BLaER1 (cell line): ENCODE measurements at regions not wholly inside any gene's neighbourhood (a gene's known extent, or its start where the extent isn't known, plus 50 kb on each side); places are given as distances from the start of the nearest gene placed in this dataset.

Experiments
- H3K27ac ChIP-seq: shearing (Covaris generic); formaldehyde crosslinking; 2 replicates; pipeline ENCODE4 v1.8.1; 2022
- H3K27me3 ChIP-seq: shearing (Covaris generic); formaldehyde crosslinking; 2 replicates; pipeline ENCODE4 v1.8.1; 2022
- H3K36me3 ChIP-seq: shearing (Covaris generic); formaldehyde crosslinking; 2 replicates; pipeline ENCODE4 v1.8.1; 2022
- H3K4me1 ChIP-seq: shearing (Covaris generic); formaldehyde crosslinking; 2 replicates; pipeline ENCODE4 v1.8.1; 2022
- H3K4me2 ChIP-seq: shearing (Covaris generic); formaldehyde crosslinking; 2 replicates; pipeline ENCODE4 v1.8.1; 2022
- H3K4me3 ChIP-seq: shearing (Covaris generic); formaldehyde crosslinking; 2 replicates; pipeline ENCODE4 v1.8.1; 2022
- H3K9ac ChIP-seq: shearing (Covaris generic); formaldehyde crosslinking; 2 replicates; pipeline ENCODE4 v1.8.1; 2022
- H3K9me3 ChIP-seq: shearing (Covaris generic); formaldehyde crosslinking; 2 replicates; pipeline ENCODE4 v1.8.1; 2022
- H4K20me1 ChIP-seq: shearing (Covaris generic); formaldehyde crosslinking; 2 replicates; pipeline ENCODE4 v1.8.1; 2022
- Cebpa-rat ChIP-seq: shearing (Covaris generic); IDR thresholded peaks from 2 replicates; pipeline ENCODE4 v1.8.1; 2022

- Histone ChIP-seq H3K4me3 (no peak overlapping the region), H3K27ac (no peak overlapping the region), H3K4me2 (no peak overlapping the region), H4K20me1 (peaks cover 98% of the 10 kb centered on the region), H3K4me1 (peaks cover 69% of the 10 kb centered on the region), H3K27me3 (no peaks in the 10 kb centered on the region), H3K9ac (no peak overlapping the region), H3K9me3 (0 out of 2 replicates have a peak, but pooled peaks cover 6% of the 10 kb centered on the region), H3K36me3 (peaks cover 69% of the 10 kb centered on the region)
- TF ChIP-seq Cebpa-rat = no peak
These were observed 106.2 kb downstream of the NCOR2 start for GRCh38 chr12:124461241-124461673.

GRCh38 chr12:124460771-124461170, 106.6 kb downstream of the NCOR2 start:
- no peaks in the 10 kb centered on the region for H3K27me3 ChIP-seq
- H3K9ac ChIP-seq = no peak overlapping the region
- no peak overlapping the region for H3K4me2 ChIP-seq
- peaks cover 98% of the 10 kb centered on the region for H4K20me1 ChIP-seq
- peaks cover 73% of the 10 kb centered on the region for H3K36me3 ChIP-seq
- H3K4me3 ChIP-seq = no peak overlapping the region
- peaks cover 69% of the 10 kb centered on the region for H3K4me1 ChIP-seq
- H3K9me3 ChIP-seq = 0 out of 2 replicates have a peak, but pooled peaks cover 6% of the 10 kb centered on the region
- TF ChIP-seq Cebpa-rat = no peak
- H3K27ac ChIP-seq = no peak overlapping the region

- peaks cover 98% of the 10 kb centered on the region for H4K20me1 ChIP-seq
- H3K9ac ChIP-seq = no peak overlapping the region
- no peaks in the 10 kb centered on the region for H3K27me3 ChIP-seq
- no peak for TF ChIP-seq Cebpa-rat
- H3K4me1 ChIP-seq = peaks cover 69% of the 10 kb centered on the region
- H3K4me2 ChIP-seq = no peak overlapping the region
- H3K27ac ChIP-seq = no peak overlapping the region
- peaks cover 71% of the 10 kb centered on the region for H3K36me3 ChIP-seq
- H3K4me3 ChIP-seq = no peak overlapping the region
- 0 out of 2 replicates have a peak, but pooled peaks cover 3% of the 10 kb centered on the region for H3K9me3 ChIP-seq
These were observed 107.4 kb downstream of the NCOR2 start for GRCh38 chr12:124459852-124460645.

- Histone ChIP-seq H3K4me1 (peaks cover 69% of the 10 kb centered on the region), H3K27ac (no peak overlapping the region), H3K9ac (no peak overlapping the region), H3K9me3 (no peaks in the 10 kb centered on the region), H4K20me1 (peaks cover 98% of the 10 kb centered on the region), H3K4me3 (no peak overlapping the region), H3K4me2 (no peak overlapping the region), H3K36me3 (peaks cover 64% of the 10 kb centered on the region), H3K27me3 (no peaks in the 10 kb centered on the region)
- no peak for TF ChIP-seq Cebpa-rat
These were observed 108.2 kb downstream of the NCOR2 start for GRCh38 chr12:124458992-124459851.

- Histone ChIP-seq H3K27ac (peak overlapping the region; percentile 72; the same call in 1 of the 2 replicates), H3K4me3 (no peak overlapping the region), H3K4me1 (peaks cover 69% of the 10 kb centered on the region), H3K27me3 (no peaks in the 10 kb centered on the region), H3K4me2 (peak overlapping the region; percentile 99), H4K20me1 (peaks cover 98% of the 10 kb centered on the region), H3K36me3 (peaks cover 63% of the 10 kb centered on the region), H3K9me3 (no peaks in the 10 kb centered on the region), H3K9ac (no peak overlapping the region; the same call in 1 of the 2 replicates)
- TF ChIP-seq Cebpa-rat = no peak
These were observed 109.0 kb downstream of the NCOR2 start for GRCh38 chr12:124458220-124458991.

- H3K27me3 ChIP-seq = no peaks in the 10 kb centered on the region
- H3K9ac ChIP-seq = peak overlapping the region; percentile 67; the same call in 1 of the 2 replicates
- peaks cover 58% of the 10 kb centered on the region for H3K36me3 ChIP-seq
- H3K4me3 ChIP-seq = peak overlapping the region; percentile 59
- H3K4me1 ChIP-seq = peaks cover 69% of the 10 kb centered on the region
- H3K9me3 ChIP-seq = no peaks in the 10 kb centered on the region
- peaks cover 98% of the 10 kb centered on the region for H4K20me1 ChIP-seq
- peak overlapping the region; percentile 72 for H3K27ac ChIP-seq
- peak overlapping the region; percentile 99 for H3K4me2 ChIP-seq
- TF ChIP-seq Cebpa-rat = peak; percentile 61; the same call in 1 of the 2 replicates
These were observed 109.9 kb downstream of the NCOR2 start for GRCh38 chr12:124457287-124458219.

- Histone ChIP-seq H3K4me3 (peak overlapping the region; percentile 59), H3K4me1 (peaks cover 69% of the 10 kb centered on the region), H3K4me2 (peak overlapping the region; percentile 99), H4K20me1 (peaks cover 98% of the 10 kb centered on the region), H3K36me3 (peaks cover 49% of the 10 kb centered on the region), H3K27ac (peak overlapping the region; percentile 72), H3K27me3 (no peaks in the 10 kb centered on the region), H3K9me3 (no peaks in the 10 kb centered on the region), H3K9ac (peak overlapping the region; percentile 67; the same call in 1 of the 2 replicates)
- no peak for TF ChIP-seq Cebpa-rat
These were observed 110.7 kb downstream of the NCOR2 start for GRCh38 chr12:124456652-124457152.

- H3K27ac ChIP-seq = no peak overlapping the region
- 0 out of 2 replicates have a peak overlapping the region, but pooled peaks have one; percentile 28 for H3K4me3 ChIP-seq
- H3K9me3 ChIP-seq = no peaks in the 10 kb centered on the region
- H3K9ac ChIP-seq = no peak overlapping the region
- H3K36me3 ChIP-seq = peaks cover 44% of the 10 kb centered on the region
- peak overlapping the region; percentile 99 for H3K4me2 ChIP-seq
- peaks cover 98% of the 10 kb centered on the region for H4K20me1 ChIP-seq
- peaks cover 74% of the 10 kb centered on the region for H3K4me1 ChIP-seq
- TF ChIP-seq Cebpa-rat = no peak
- H3K27me3 ChIP-seq = no peaks in the 10 kb centered on the region
These were observed 111.2 kb downstream of the NCOR2 start for GRCh38 chr12:124456133-124456651.
